H1 (cell line): ENCODE measurements at regions not wholly inside any gene's neighbourhood (a gene's known extent, or its start where the extent isn't known, plus 50 kb on each side); places are given as distances from the start of the nearest gene placed in this dataset.

Experiments used
- CEBPB ChIP-seq: IDR thresholded peaks from 2 replicates; pipeline ENCODE4 v1.6.1; 2012; ENCODE audit warnings: low read depth, low read length
- CHD2 ChIP-seq: IDR thresholded peaks from 2 replicates; pipeline ENCODE4 v1.6.1; 2012; ENCODE audit warnings: low read length, improper control_type of control experiment
- EP300 ChIP-seq, 2 experiments: IDR thresholded peaks; 1 replicate in 1 of 2; 2 replicates in 1 of 2; pipeline ENCODE4 v1.6.1; 2011 to 2012; ENCODE audit warnings: low read depth in 2 of 2, low read length in 2 of 2, mild to moderate bottlenecking in 2 of 2, borderline replicate concordance in 1 of 2, inconsistent platforms in 1 of 2, moderate library complexity in 1 of 2
- MAFK ChIP-seq: IDR thresholded peaks from 2 replicates; pipeline ENCODE4 v1.6.1; 2012; ENCODE audit warnings: low read depth, mild to moderate bottlenecking, improper control_type of control experiment, low read length
- POLR2A ChIP-seq, 2 experiments: IDR thresholded peaks; 1 replicate in 1 of 2; 2 replicates in 1 of 2; pipeline ENCODE4 v1.6.1; 2011; ENCODE audit warnings: low read depth in 2 of 2, low read length in 2 of 2, mild to moderate bottlenecking in 2 of 2; ENCODE audit errors: control extremely low read depth in 1 of 2
- TF ChIP-seq, protein P1 (sequence below), 3 experiments: IDR thresholded peaks; 1 replicate in 2 of 3; 2 replicates in 1 of 3; pipeline versions ENCODE4 v1.5.1 to v1.6.1; 2011; ENCODE audit warnings: low read length in 3 of 3, mild to moderate bottlenecking in 3 of 3, inconsistent platforms in 2 of 3, low read depth in 1 of 3, moderate library complexity in 1 of 3; ENCODE audit not compliant: insufficient read depth in 1 of 3; ENCODE audit errors: control extremely low read depth in 1 of 3

GRCh38 chr5:106093134-106093533 lies 1577.6 kb downstream of the EFNA5 start:
- no peak for TF ChIP-seq EP300 (IDR thresholded peaks at IDR 0.05; ENCODE audit: borderline replicate concordance in 1 of 2, low read depth in 2 of 2, low read length in 2 of 2)
- TF ChIP-seq, protein P1, sequence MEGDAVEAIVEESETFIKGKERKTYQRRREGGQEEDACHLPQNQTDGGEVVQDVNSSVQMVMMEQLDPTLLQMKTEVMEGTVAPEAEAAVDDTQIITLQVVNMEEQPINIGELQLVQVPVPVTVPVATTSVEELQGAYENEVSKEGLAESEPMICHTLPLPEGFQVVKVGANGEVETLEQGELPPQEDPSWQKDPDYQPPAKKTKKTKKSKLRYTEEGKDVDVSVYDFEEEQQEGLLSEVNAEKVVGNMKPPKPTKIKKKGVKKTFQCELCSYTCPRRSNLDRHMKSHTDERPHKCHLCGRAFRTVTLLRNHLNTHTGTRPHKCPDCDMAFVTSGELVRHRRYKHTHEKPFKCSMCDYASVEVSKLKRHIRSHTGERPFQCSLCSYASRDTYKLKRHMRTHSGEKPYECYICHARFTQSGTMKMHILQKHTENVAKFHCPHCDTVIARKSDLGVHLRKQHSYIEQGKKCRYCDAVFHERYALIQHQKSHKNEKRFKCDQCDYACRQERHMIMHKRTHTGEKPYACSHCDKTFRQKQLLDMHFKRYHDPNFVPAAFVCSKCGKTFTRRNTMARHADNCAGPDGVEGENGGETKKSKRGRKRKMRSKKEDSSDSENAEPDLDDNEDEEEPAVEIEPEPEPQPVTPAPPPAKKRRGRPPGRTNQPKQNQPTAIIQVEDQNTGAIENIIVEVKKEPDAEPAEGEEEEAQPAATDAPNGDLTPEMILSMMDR (IDR thresholded peaks at IDR 0.05; ENCODE audit: control extremely low read depth in 1 of 3, insufficient read depth in 1 of 3, low read depth in 1 of 3, low read length in 3 of 3), result no peak
- no peak for TF ChIP-seq POLR2A (IDR thresholded peaks at IDR 0.05; ENCODE audit: control extremely low read depth in 1 of 2, low read depth in 2 of 2, low read length in 2 of 2)
- TF ChIP-seq MAFK, result no peak
- TF ChIP-seq CHD2, result no peak
- no peak for TF ChIP-seq CEBPB
